Endodermal cell (in vitro differentiated cells): ENCODE measurements at regions not wholly inside any gene's neighbourhood (a gene's known extent, or its start where the extent isn't known, plus 50 kb on each side); places are given as distances from the start of the nearest gene placed in this dataset.

ENCODE experiments used
- DNase-seq: peaks from one replicate; pipeline ENCODE4 v3.0.0-alpha.2; 2017
- H3K27ac ChIP-seq: 2 replicates; pipeline ENCODE4 v1.5.1; 2013; ENCODE audit warnings: mild to moderate bottlenecking, low read depth, low read length, moderate library complexity
- H3K27me3 ChIP-seq: 2 replicates; pipeline ENCODE4 v1.6.1; 2013; ENCODE audit warnings: mild to moderate bottlenecking, low read length, moderate library complexity; ENCODE audit not compliant: insufficient read depth, control insufficient read depth, poor library complexity, severe bottlenecking
- H3K36me3 ChIP-seq: 2 replicates; pipeline ENCODE4 v1.7.0; 2013; ENCODE audit warnings: mild to moderate bottlenecking, low read length, moderate library complexity; ENCODE audit not compliant: control insufficient read depth, insufficient read depth
- H3K4me1 ChIP-seq: one replicate; pipeline ENCODE4 v1.7.0; 2013; ENCODE audit warnings: low read length; ENCODE audit not compliant: control insufficient read depth, insufficient read depth
- H3K4me3 ChIP-seq: 2 replicates; pipeline ENCODE4 v1.5.1; 2013; ENCODE audit warnings: mild to moderate bottlenecking, low read length, moderate library complexity
- H3K9ac ChIP-seq: 2 replicates; pipeline ENCODE4 v1.6.1; 2013; ENCODE audit warnings: mild to moderate bottlenecking, low read length, moderate library complexity; ENCODE audit not compliant: poor library complexity, severe bottlenecking; ENCODE audit errors: extremely low read depth
- H3K9me3 ChIP-seq: 2 replicates; pipeline ENCODE4 v1.6.1; 2013; ENCODE audit warnings: mild to moderate bottlenecking, low read length, moderate library complexity; ENCODE audit not compliant: control insufficient read depth
- H3K27ac Mint-ChIP-seq: 2 replicates; pipeline ENCODE4 v1.8.0; 2020; ENCODE audit warnings: mixed read lengths
- H3K27me3 Mint-ChIP-seq: 2 replicates; pipeline ENCODE4 v1.8.0; 2021; ENCODE audit warnings: mild to moderate bottlenecking, mixed read lengths; ENCODE audit not compliant: insufficient read depth
- H3K36me3 Mint-ChIP-seq: 2 replicates; pipeline ENCODE4 v1.8.0; 2020; ENCODE audit warnings: low read depth, mixed read lengths
- H3K4me1 Mint-ChIP-seq: 2 replicates; pipeline ENCODE4 v1.8.0; 2020; ENCODE audit warnings: mixed read lengths
- H3K4me3 Mint-ChIP-seq: 2 replicates; pipeline ENCODE4 v1.8.0; 2020; ENCODE audit warnings: mild to moderate bottlenecking, moderate library complexity, mixed read lengths
- H3K9me3 Mint-ChIP-seq: 2 replicates; pipeline ENCODE4 v1.8.0; 2020; ENCODE audit warnings: mild to moderate bottlenecking, mixed read lengths
- WGBS, 2 experiments: methylation state at CpG; one replicate each; pipeline versions ENCODE4 v1.1.5 to v1.1.7; 2013; ENCODE audit warnings: missing lambda C conversion rate in 2 of 2, mixed read lengths in 1 of 2; ENCODE audit not compliant: insufficient coverage in 1 of 2, insufficient read length in 1 of 2; 5-methylcytosine and 5-hydroxymethylcytosine counted together
- TF ChIP-seq, protein P1 (sequence below): fragments of 200-600 bp; sonication (generic); conservative IDR thresholded peaks from 2 replicates; pipeline ENCODE4 v1.5.0; 2021; ENCODE audit warnings: antibody characterized with exemption, mild to moderate bottlenecking

DNA sequence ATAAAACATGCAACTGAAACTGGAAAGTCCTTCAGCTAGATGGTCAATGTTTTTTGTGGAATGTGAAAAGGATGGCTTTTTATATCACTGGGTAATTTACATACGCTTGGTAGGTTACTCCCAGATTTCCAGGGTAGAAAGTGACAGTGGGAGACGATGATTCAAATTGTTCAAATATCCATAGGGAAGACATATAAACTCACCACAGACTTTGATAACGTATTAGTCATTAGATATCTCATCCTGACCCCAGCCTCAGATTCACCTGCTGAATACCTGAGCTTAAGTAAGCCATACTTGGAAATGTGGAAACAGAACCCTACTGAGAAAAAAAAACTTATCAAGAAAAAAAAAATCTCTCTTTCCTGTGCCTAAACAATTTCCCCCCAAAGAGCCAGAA lies 169.4 kb downstream of the ZNF674 start:
- H3K36me3 ChIP-seq, result no peaks in the 10 kb centered on the region
- no peak overlapping the region for H3K4me3 Mint-ChIP-seq
- no peak overlapping the region for H3K9ac ChIP-seq
- no peak overlapping the region for H3K27ac ChIP-seq
- H3K36me3 Mint-ChIP-seq, result no peaks in the 10 kb centered on the region
- H3K27me3 ChIP-seq, result no peaks in the 10 kb centered on the region
- no peak for DNase-seq
- no peak overlapping the region for H3K4me3 ChIP-seq
- H3K27me3 Mint-ChIP-seq, result no peaks in the 10 kb centered on the region
- H3K4me1 Mint-ChIP-seq, result peaks cover 5% of the 10 kb centered on the region
- H3K4me1 ChIP-seq, result no peaks in the 10 kb centered on the region
- WGBS, 2 experiments, result 100% methylated on average over 3 of the region's 3 CpGs; no CpG with 5 or more reads in 1 of the 2 experiments
- no peaks in the 10 kb centered on the region for H3K9me3 ChIP-seq
- H3K27ac Mint-ChIP-seq, result no peak overlapping the region
- TF ChIP-seq, protein P1, sequence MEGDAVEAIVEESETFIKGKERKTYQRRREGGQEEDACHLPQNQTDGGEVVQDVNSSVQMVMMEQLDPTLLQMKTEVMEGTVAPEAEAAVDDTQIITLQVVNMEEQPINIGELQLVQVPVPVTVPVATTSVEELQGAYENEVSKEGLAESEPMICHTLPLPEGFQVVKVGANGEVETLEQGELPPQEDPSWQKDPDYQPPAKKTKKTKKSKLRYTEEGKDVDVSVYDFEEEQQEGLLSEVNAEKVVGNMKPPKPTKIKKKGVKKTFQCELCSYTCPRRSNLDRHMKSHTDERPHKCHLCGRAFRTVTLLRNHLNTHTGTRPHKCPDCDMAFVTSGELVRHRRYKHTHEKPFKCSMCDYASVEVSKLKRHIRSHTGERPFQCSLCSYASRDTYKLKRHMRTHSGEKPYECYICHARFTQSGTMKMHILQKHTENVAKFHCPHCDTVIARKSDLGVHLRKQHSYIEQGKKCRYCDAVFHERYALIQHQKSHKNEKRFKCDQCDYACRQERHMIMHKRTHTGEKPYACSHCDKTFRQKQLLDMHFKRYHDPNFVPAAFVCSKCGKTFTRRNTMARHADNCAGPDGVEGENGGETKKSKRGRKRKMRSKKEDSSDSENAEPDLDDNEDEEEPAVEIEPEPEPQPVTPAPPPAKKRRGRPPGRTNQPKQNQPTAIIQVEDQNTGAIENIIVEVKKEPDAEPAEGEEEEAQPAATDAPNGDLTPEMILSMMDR, result no peak
- H3K9me3 Mint-ChIP-seq, result peaks cover 41% of the 10 kb centered on the region

DNA sequence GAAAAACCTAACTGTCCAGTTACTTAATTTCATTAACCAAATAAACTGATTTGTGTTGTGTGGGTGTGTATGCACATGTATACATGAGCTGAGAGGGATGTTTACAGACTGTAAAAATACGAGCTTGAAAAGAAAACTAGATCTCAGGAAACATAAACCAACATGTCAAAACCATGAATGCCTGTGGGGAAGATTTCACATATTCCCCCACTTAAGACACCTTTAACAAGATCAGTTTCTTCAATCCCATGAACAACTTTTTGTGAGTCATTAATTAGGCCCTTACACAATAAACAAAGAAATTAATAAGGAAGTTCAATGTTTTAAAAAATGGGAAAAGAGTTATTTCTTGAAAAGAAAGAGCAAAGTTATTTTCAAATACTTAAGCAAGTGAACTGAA lies 170.8 kb downstream of the ZNF674 start:
- no peak overlapping the region for H3K27ac Mint-ChIP-seq
- Histone ChIP-seq H3K27me3 (no peaks in the 10 kb centered on the region), H3K27ac (no peak overlapping the region), H3K36me3 (no peaks in the 10 kb centered on the region), H3K4me3 (no peak overlapping the region), H3K4me1 (no peaks in the 10 kb centered on the region), H3K9me3 (no peaks in the 10 kb centered on the region), H3K9ac (no peak overlapping the region)
- H3K4me3 Mint-ChIP-seq, result no peak overlapping the region
- no peak for DNase-seq
- peaks cover 45% of the 10 kb centered on the region for H3K9me3 Mint-ChIP-seq
- TF ChIP-seq, protein P1, result no peak
- H3K27me3 Mint-ChIP-seq, result no peaks in the 10 kb centered on the region
- peaks cover 5% of the 10 kb centered on the region for H3K4me1 Mint-ChIP-seq
- WGBS, 2 experiments, result 100% methylated on average over 1 of the region's 1 CpG; no CpG with 5 or more reads in 1 of the 2 experiments
- no peaks in the 10 kb centered on the region for H3K36me3 Mint-ChIP-seq

DNA sequence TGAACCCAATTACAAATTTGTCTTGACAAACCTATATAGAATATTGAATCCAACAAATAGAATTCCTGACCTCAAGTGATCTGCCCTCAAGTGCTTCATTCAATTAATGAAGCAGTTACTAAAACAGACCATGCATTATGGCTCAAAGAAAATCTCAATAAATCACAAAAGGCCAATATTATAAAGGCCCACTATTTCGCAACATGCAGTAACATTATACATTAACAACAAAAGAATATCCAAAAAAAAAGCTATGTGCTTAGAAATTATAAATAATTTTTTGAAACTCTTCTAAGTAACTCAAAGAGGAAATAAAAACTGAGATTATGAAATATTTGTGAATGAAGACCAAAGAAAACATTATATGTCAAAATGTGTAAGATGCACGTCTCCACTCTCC lies 177.7 kb downstream of the ZNF674 start:
- Mint-ChIP-seq H3K27me3 (no peaks in the 10 kb centered on the region), H3K9me3 (peaks cover 30% of the 10 kb centered on the region), H3K4me3 (no peak overlapping the region), H3K36me3 (no peaks in the 10 kb centered on the region), H3K4me1 (peaks cover 10% of the 10 kb centered on the region), H3K27ac (no peak overlapping the region)
- Histone ChIP-seq H3K36me3 (no peaks in the 10 kb centered on the region), H3K9ac (no peak overlapping the region), H3K27ac (no peak overlapping the region), H3K4me1 (no peaks in the 10 kb centered on the region), H3K9me3 (no peaks in the 10 kb centered on the region), H3K27me3 (no peaks in the 10 kb centered on the region), H3K4me3 (no peak overlapping the region)
- TF ChIP-seq, protein P1, result no peak
- DNase-seq, result no peak
- WGBS, 2 experiments, result 78% methylated on average over 1 of the region's 2 CpGs; no CpG with 5 or more reads in 1 of the 2 experiments
